Stimulated activated CD4-positive, alpha-beta T cell treated with anti-CD3 and anti-CD28 coated beads, TNF-alpha, amount 100 ng/mL, for 4 hours (primary cell): ENCODE measurements at regions not wholly inside any gene's neighbourhood (a gene's known extent, or its start where the extent isn't known, plus 50 kb on each side); places are given as distances from the start of the nearest gene placed in this dataset.

ENCODE experiments used
- DNase-seq, 3 experiments: peaks; one replicate each; pipeline ENCODE4 v3.0.0-alpha.2; 2020; ENCODE audit warnings: low read depth in 3 of 3

- no peak for DNase-seq
These were observed 303.6 kb downstream of the MATN1 start for GRCh38 chr1:30419831-30420230.

DNA sequence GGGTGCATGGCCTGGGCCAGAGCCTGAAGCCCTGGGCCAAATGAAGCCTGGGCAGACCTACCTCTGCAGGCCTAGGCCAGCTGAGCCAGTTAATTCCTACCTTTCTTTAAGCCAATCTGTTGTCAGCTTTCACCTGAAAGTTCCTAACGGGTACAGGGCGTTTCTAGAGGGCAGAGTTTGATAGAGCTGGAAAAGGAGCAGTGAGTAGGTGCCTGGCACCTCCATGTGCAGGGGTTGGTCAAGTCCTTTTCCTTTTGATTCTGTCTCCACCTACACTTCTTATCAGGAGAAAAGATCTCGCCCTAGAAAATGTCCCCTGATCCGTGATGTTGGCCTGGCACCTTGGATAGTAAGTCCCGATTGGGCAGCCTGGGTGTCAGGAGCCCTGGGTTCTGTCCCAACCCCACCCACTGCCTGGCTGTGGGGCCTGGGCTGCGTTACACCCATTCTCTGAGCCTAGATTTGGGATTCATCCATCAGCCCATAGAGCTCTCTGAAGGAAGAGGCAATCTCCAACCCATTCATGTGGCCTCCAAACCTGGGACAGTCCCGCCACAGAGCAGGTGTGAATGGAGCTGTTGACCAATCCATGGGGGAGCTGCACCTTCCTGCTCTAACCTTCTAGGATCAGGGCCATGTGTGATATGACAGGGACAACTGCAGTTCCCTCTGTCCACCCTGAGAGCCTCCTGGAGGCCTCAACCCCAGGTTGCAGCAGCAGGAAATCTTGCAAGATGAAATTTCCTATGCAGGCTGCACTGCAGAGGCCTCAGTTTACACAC, 304.3 kb downstream of the MATN1 start:
- no peak for DNase-seq

DNA sequence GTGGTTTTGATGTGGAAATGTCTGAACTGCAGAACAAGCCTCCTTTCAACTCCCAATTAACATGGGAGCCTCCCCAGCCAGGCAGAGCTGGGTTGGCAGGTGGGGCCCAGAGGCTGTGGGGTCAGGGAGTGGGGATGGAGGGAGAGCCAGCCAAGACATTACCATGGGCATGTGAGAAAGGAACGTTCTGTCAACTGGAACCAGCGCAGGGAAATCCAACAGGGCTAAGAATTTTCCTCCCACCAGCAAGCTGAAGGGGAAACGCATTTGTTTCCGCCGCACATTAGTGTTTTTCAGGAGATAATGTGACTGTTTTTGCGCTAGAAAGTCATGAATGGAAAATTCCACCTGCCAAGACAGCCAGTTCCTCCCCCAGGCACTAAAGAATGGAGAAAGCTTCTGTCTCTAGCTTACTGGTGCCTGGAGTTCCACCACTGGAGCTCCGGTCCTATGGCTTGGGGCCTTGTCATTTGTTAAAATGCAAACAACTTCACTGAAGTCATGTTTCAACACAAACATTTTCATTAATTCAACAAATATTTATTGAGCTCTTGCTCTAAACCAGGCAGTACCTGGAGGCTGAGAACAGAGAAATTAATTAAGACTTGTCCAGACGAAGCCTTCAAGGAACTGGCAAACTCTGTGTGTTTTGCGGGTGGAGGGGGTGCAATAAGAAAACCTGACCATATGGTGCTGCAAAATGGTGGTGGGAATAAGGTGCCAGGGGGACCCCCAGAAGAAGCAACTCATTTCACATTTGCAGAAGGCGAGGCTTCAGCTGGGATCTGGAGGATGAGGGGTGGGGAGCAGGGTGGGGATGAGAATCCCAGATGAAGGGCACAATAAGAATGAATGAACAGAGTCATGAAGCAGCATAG, 305.1 kb downstream of the MATN1 start:
- no peak for DNase-seq

- no peak for DNase-seq
These were observed 305.7 kb downstream of the MATN1 start for GRCh38 chr1:30417701-30418046.

DNA sequence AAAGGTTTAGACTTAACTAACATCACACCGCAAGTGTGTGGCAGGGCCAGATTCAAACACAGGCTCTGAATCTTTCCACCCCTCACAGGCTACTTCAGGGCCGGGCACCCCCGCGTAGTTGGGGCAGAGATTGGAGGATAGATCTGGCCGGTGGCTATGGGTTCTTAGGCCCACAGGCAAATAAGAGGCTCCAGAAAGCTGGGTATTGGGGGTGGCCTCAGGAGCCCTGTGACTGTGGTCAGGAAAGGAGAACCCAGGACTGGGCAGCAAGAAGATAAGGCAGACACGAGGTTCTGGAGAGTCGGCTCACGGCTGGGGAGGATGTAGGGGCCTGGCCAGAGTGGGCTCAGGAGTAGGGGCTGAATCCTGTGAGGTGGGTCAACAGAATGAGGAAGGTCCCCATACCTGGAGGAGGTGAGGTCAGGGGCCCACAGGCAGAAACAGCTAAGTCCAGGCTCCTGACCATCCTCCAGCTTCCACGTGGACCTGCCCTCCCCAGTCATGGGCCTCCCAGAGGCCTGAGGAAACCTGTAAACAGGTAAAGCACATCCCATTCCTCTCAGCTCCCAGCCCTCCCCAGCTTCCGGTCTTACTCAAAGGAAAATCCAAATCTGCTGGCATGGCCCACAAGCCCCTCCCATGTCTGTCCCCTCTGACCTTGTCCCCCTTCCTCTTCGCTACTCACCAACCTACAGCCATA, 306.2 kb downstream of the MATN1 start:
- no peak for DNase-seq

DNA sequence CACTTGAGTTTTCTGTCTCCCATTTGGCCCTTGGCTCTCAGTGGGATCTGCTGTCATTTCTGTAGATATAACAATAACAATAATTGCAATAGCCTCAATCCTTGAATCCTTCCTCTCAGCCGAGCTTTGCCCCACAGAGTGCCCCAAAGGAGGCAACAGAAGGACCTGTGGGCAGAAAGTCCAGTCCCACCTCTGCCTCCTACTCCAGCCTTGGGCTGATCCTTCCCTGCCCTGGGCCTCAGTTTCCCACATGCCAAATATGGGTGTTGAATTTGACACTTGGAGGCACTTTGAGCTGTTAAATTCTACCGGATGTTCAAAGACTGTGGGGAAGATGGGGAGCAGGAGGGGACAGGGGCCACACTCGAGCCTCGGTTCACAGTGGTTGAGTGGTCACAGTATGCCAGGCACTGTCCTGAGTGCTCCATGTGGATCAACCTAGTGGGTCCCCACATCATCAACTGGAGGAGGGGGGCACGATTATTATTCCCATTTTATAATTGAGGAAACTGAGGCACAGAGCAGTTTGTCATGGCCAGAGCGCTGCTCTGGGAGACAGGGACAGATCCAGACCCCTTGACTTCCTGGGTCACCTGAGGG, 307.1 kb downstream of the MATN1 start:
- DNase-seq = no peak

DNA sequence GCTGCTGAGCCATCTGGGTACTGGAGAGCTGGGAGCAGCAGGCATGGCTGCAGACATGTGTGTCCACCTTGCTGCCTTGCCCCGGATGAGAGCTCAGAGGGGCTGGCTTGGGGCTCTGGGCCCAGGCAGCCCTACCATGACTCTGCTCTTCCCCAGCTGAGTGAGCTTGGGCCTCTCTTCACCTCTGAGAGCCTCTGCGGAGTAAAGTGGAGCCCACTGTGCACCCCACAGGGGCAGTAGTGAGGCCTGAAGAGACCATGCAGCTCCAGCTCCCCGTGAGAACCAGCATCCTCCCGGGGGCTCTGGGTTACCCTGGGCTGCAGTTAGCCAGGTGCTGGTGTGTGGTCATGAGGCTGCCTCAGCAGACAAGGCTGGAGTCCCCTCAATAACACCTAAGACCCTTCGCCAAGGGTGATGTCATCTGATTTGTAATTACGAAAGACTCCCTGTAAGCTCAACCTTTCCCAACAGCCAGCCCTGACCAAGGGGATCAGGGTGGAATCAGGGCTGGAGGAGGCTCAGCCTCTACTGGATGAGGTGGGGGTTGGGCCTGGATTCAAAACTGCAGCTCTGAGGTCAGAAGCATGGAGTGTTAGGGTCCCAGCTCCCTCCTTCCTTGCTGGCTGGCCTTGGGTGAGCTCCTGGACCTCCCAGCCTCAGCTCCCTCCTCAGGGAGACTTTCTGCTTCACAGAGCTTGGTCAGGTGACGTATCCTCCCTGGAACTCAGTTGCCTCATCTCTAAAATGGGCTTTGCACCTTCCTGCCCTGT, 308.0 kb downstream of the MATN1 start:
- no peak for DNase-seq

DNA sequence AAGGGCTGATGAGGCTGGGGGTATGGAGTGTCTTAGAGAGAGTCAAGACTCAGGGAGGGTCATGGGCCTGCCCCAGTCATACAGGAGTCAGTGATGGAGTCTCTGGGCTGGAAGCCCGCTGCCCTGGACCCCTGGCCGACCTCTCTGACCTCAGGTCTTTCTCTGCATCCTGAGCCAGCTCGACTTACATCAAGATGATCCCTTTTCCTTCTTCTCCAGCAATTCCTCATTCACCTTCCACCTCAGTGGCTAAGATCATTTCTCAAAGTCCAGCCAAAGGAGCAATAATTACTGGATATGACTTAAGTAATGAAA, 308.6 kb downstream of the MATN1 start:
- DNase-seq = no peak

DNA sequence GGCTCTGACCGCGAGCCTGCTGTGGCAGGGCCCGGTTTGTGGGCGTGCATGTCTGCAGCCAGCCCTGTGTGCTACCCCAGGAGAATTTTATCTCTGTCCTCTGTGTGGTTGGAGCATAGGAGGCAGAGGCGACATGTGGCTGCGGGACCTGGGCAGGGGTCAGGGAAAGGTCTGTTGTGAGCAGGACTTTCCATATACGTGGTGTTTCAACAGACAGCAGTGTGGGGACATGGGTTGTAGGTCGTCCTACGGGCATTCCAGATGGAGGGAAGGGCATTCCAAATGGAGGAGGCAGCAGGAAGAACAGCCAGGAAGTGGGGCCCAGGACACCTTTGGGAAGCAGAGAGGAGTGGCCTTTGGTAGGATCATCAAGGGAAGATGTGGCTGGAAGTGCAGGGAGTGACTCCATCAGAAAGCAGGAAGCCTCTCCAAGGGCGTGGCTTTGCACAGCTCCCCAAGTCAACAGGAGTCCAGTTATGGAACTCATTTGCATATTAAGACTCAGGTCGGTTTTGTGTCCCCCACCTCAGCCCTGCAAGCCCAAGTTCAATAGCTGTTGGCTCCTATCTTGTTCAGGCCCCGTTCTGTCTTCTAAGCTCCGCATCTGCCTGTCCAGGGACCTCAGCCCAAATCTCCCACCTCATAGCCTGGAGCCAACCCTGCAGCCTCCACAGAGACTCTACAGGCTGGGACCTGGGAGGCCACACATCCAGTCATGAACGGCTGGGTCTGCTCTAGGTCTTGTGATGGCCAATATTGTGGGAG, 309.1 kb downstream of the MATN1 start:
- no peak for DNase-seq

DNA sequence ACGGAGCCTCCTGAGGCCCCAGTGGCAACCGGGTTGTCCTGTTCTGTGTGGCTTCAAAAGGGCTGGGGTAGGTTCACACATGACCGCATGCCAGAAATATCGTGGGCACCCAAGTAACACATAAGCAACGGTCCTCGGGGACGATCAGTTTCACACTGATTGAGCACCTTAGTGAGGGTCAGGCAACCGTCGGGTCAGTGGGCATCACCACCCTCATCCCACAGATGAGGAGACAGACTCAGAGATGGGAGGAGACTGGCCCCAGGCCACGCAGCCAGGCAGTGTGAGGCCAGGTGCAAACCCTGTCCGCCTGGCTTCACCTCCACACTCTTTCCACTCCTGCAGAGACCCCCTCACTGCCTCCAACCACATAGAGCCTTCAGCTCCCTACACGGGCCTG, 309.8 kb downstream of the MATN1 start:
- no peak for DNase-seq

- DNase-seq = no peak
These were observed 310.3 kb downstream of the MATN1 start for GRCh38 chr1:30413111-30413440.

- no peak for DNase-seq
These were observed 310.9 kb downstream of the MATN1 start for GRCh38 chr1:30412241-30413110.

- DNase-seq = no peak
These were observed 312.2 kb downstream of the MATN1 start for GRCh38 chr1:30411206-30411605.

GRCh38 chr1:30410153-30410851, 313.1 kb downstream of the MATN1 start:
- no peak for DNase-seq

DNA sequence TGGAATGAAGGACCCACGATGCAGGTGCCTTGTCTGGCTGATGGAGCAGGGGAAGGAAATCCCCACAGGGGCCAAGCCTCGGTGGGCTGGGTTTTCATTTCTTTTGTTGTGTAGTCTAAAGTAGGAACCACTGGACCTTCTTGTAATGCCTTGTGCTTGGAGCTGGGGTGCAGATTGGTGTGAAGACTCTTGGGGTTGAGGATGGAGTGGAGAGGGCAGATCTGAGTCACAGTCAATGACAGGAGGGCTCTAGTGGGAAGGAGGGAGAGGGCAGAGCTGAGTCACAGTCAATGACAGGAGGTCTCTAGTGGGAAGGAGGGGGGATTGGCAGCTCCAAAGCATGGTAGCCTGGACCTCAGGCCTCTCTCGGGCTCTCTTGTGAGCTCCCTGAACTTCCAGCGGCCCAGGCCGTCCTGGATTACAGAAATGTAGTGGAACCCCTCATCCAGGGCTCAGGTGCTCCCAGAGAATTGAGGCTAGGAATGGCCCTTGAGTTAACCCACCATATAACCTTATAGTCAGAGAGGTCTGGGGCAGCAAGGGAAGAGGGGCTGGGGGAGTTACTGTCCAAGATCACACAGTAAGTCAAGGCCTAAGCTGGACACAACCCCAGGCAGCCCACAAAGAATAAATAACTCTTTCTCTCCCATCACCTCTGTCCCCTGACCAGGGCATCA, 313.8 kb downstream of the MATN1 start:
- DNase-seq = no peak

- no peak for DNase-seq
These were observed 315.4 kb downstream of the MATN1 start for GRCh38 chr1:30407865-30408580.

DNA sequence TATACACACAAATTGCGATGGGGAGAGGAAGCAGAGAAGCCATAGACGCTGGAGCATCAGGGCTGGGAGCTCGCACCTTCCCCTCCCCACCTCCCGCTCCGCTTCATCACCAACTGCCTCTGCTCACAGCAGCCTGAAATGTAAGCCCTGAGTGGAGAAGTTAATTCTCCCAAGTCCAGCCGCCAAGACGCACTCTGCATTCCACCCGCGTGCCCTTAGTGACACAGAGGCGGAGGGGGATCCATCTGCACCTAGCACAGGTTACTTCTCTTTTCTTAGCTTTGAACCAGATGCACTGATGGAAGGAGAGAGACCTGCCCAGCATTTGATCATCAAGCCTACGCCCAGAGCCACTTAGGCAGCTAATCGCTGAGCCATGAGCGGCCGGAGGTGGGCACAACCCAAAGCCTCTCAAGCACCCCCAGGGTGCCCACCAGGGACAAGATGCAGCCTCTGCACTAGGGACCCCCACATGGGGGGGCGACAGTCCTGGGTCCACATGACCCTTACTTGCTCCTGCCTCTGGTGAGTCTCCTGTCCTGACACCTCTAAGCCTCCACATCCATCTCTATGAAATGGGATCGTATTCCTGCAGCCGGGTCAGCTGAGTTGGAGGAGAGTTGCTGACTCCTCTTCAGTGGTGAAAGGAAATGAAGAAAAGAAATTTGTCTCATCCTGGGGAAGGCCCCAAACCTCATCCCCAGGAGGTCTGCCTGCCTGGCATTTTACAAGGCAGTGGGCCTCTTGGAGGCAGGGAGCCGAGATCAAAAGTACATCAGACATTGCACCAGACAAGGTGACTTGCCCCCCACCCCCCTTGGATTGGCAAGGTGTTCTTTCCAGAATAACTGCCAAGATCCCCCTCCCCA, 316.2 kb downstream of the MATN1 start:
- no peak for DNase-seq
